ENCODE measurements at regions not wholly inside any gene's neighbourhood (a gene's known extent, or its start where the extent isn't known, plus 50 kb on each side); places are given as distances from the start of the nearest gene placed in this dataset.

GRCh38 chr19:28509079-28509895 is 703.7 kb downstream of the UQCRFS1 start:
- DNase-seq (ENCODE audit: low spot score) = no peak

- no peak for DNase-seq (ENCODE audit: low spot score)
These were observed 704.3 kb downstream of the UQCRFS1 start for GRCh38 chr19:28508666-28509065.

- no peak for DNase-seq (ENCODE audit: low spot score)
These were observed 707.0 kb downstream of the UQCRFS1 start for GRCh38 chr19:28505933-28506332.

- no peak for DNase-seq (ENCODE audit: low spot score)
These were observed 707.8 kb downstream of the UQCRFS1 start for GRCh38 chr19:28505134-28505533.

GRCh38 chr19:28504727-28505126 is 708.2 kb downstream of the UQCRFS1 start:
- no peak for DNase-seq (ENCODE audit: low spot score)

- no peak for DNase-seq (ENCODE audit: low spot score)
These were observed 708.8 kb downstream of the UQCRFS1 start for GRCh38 chr19:28504139-28504538.

- DNase-seq (ENCODE audit: low spot score) = no peak
These were observed 709.8 kb downstream of the UQCRFS1 start for GRCh38 chr19:28502879-28503734.

- no peak for DNase-seq (ENCODE audit: low spot score)
These were observed 711.0 kb downstream of the UQCRFS1 start for GRCh38 chr19:28501976-28502375.

- no peak for DNase-seq (ENCODE audit: low spot score)
These were observed 711.8 kb downstream of the UQCRFS1 start for GRCh38 chr19:28500982-28501630.

- no peak for DNase-seq (ENCODE audit: low spot score)
These were observed 712.7 kb downstream of the UQCRFS1 start for GRCh38 chr19:28500296-28500695.

- no peak for DNase-seq (ENCODE audit: low spot score)
These were observed 714.5 kb downstream of the UQCRFS1 start for GRCh38 chr19:28498404-28498976.

- no peak for DNase-seq (ENCODE audit: low spot score)
These were observed 715.1 kb downstream of the UQCRFS1 start for GRCh38 chr19:28497887-28498286.

GRCh38 chr19:28497137-28497536 is 715.8 kb downstream of the UQCRFS1 start:
- no peak for DNase-seq (ENCODE audit: low spot score)

GRCh38 chr19:28495046-28495445 is 717.9 kb downstream of the UQCRFS1 start:
- no peak for DNase-seq (ENCODE audit: low spot score)

- DNase-seq (ENCODE audit: low spot score) = no peak
These were observed 718.5 kb downstream of the UQCRFS1 start for GRCh38 chr19:28494461-28494860.

GRCh38 chr19:28493884-28494283 is 719.1 kb downstream of the UQCRFS1 start:
- DNase-seq (ENCODE audit: low spot score) = no peak

- DNase-seq (ENCODE audit: low spot score) = no peak
These were observed 720.3 kb downstream of the UQCRFS1 start for GRCh38 chr19:28492621-28493020.

GRCh38 chr19:28492201-28492600 is 720.8 kb downstream of the UQCRFS1 start:
- no peak for DNase-seq (ENCODE audit: low spot score)

- DNase-seq (ENCODE audit: low spot score) = no peak
These were observed 723.2 kb downstream of the UQCRFS1 start for GRCh38 chr19:28489776-28490175.

GRCh38 chr19:28489126-28489660 is 723.8 kb downstream of the UQCRFS1 start:
- DNase-seq (ENCODE audit: low spot score) = no peak

- DNase-seq (ENCODE audit: low spot score) = no peak
These were observed 725.0 kb downstream of the UQCRFS1 start for GRCh38 chr19:28487999-28488398.

GRCh38 chr19:28486926-28487325 is 726.0 kb downstream of the UQCRFS1 start:
- DNase-seq (ENCODE audit: low spot score) = no peak

All from HT-29 (cell line).